VCaP (cell line): ENCODE measurements at regions not wholly inside any gene's neighbourhood (a gene's known extent, or its start where the extent isn't known, plus 50 kb on each side); places are given as distances from the start of the nearest gene placed in this dataset.

Source experiments
- H3K27ac ChIP-seq: fragments of 450-650 bp; 2 replicates; pipeline ENCODE4 v1.5.1; 2017
- CTCF ChIP-seq: fragments of 450-650 bp; conservative IDR thresholded peaks from 2 replicates; pipeline ENCODE4 v1.5.1; 2017; ENCODE audit warnings: mild to moderate bottlenecking, moderate library complexity

DNA sequence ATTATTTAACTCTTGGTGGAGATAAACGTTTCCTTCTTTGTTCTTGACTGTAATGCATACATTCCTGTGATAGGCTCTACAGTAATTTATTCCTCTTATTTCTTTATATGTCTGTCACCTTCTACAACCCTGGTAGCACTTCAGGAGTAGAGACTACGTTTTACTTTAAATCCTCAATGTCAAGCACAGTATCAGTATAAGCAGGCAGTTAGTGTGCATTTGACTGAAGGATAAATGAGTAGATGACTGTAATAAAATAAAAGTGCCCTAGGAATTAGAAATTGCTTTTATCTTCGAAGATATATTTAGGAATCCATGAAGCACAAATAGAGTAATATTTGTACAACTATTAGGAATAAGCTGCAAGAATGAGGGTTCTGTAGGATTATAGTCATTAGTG, 599.6 kb upstream of the PRMT6 start:
- H3K27ac ChIP-seq: no peak overlapping the region
- no peak for TF ChIP-seq CTCF

DNA sequence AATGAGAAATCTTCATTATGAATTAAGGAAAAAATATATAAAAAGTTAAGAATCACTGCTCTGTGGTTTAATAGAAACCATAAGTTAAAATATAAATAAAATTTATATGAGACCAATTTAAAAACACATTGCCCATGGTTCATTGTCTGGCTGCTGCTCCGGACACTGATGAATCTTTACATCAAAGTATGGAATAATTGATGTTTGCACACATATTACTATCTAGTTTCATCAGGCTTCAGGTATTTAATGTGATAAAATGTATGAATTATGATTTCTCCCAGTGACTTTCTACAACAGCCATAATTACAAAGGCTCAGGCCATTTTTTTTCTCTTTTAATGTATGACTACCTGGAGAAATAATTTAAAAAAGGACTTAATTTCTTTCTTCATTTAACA, 599.1 kb upstream of the PRMT6 start:
- TF ChIP-seq CTCF: no peak

DNA sequence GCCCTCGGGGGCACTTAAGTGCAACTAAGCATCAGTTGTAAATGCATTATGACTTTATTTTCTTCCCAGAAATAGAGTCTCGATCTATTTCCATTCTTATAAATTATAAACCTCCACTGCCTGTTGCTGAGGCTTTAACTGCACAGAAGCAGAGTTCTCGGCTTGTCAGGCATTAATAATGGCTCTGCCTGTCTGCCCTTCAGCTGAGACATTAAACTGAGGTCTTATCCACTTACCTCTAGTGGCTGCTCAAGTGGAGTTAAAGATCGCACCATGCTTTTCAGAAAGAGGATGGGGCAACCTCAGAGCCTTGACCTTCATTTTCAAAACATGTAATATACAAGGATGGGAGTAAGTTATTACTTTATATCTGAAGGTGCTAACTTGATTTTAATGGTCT, 597.6 kb upstream of the PRMT6 start:
- TF ChIP-seq CTCF: no peak

More for the DNA sequence above, 599.1 kb upstream of the PRMT6 start:
- no peak overlapping the region for H3K27ac ChIP-seq

GRCh38 chr1:106459418-106459817, 597.1 kb upstream of the PRMT6 start:
- no peak for TF ChIP-seq CTCF
- H3K27ac ChIP-seq: no peak overlapping the region

More for the DNA sequence above, 597.6 kb upstream of the PRMT6 start:
- no peak overlapping the region for H3K27ac ChIP-seq

DNA sequence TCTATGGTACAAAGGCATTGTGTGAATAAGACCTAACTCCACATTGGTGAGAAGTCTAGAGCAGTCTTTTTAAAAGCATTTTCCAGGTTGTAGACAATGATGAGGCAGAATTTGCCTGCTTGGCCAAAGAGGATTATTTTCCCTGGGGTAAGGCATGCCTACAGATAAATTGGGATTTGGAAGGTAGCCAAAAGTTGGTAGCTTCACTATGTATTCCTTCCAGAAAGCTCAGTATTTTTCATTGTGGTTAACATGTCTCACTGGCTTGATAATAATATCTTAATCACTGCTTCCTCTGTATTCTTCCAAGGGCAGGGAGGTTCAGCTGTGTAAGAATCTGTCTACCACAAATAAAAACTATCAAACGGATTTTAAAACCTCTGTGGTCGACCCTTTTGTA, 590.8 kb upstream of the PRMT6 start:
- no peak for TF ChIP-seq CTCF
- H3K27ac ChIP-seq: no peak overlapping the region

GRCh38 chr1:106480629-106481028, 575.8 kb upstream of the PRMT6 start:
- peak overlapping the region; percentile 78 for H3K27ac ChIP-seq
- no peak for TF ChIP-seq CTCF

DNA sequence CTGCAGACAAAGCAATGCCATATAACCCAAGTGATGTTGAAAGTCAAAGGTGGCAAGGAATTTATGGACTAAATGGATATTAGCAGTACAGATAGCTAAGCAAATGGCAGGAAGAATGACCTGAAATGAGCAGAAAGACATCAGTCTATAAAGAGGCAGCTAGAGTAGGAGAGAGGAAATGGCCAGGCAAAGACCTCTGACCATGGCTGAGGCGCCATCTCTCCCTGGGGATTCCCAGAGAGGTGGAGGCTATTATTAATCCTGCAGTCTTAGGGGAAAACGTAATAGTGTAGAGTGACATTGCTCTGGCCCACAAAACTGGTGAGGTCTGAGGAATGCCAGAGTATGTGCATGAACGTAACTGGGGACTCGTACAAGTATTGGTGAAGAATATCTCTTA, 563.6 kb upstream of the PRMT6 start:
- TF ChIP-seq CTCF: no peak
- H3K27ac ChIP-seq: no peak overlapping the region

DNA sequence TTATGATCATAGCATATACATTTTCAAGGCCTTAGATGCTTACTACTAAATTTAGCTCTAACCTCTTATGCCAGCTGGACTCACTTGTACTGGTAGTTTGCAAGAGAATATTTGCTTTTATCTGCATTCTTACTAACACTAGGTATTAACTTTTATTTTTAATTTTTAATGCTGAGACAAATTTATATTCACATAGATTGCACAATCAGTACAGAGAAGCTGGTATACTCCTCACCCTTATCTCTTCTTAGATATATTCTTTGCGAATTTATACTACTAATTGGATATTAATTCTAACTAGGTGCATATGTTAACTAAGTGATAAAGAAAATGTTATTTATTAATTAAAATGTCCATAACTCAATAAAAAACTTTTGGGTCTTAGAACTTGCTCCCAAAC, 561.8 kb upstream of the PRMT6 start:
- no peak overlapping the region for H3K27ac ChIP-seq
- no peak for TF ChIP-seq CTCF
